ENCODE measurements at regions not wholly inside any gene's neighbourhood (a gene's known extent, or its start where the extent isn't known, plus 50 kb on each side); places are given as distances from the start of the nearest gene placed in this dataset.

DNA sequence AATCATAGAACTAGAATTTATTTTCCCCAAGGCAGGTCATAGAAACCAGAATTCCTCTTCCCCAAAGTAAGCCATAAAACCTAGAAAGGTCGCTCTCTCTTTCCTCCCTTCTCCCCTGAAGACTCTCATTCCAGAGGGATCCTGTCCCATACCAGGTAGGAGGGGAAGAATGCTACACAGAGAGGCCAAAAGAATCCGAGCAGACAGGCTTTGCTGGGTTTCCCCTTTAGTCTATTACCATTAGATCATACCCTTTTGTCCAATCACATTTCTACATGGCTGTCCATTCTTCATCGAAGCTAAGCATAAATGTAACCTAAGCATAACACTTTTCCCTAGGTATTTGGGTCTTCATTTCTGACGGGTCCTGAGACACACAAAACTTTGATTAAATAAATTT, 204.5 kb downstream of the SPTSSA start:
- ChIA-PET POLR2A (no interaction called here), CTCF (no interaction called here)
- no peak for DNase-seq (ENCODE audit: extremely low spot score)
- TF ChIP-seq, protein P1, sequence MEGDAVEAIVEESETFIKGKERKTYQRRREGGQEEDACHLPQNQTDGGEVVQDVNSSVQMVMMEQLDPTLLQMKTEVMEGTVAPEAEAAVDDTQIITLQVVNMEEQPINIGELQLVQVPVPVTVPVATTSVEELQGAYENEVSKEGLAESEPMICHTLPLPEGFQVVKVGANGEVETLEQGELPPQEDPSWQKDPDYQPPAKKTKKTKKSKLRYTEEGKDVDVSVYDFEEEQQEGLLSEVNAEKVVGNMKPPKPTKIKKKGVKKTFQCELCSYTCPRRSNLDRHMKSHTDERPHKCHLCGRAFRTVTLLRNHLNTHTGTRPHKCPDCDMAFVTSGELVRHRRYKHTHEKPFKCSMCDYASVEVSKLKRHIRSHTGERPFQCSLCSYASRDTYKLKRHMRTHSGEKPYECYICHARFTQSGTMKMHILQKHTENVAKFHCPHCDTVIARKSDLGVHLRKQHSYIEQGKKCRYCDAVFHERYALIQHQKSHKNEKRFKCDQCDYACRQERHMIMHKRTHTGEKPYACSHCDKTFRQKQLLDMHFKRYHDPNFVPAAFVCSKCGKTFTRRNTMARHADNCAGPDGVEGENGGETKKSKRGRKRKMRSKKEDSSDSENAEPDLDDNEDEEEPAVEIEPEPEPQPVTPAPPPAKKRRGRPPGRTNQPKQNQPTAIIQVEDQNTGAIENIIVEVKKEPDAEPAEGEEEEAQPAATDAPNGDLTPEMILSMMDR (IDR thresholded peaks at IDR 0.05; ENCODE audit: control extremely low read depth, extremely low read depth, low read depth, missing control alignments) = no peak

DNA sequence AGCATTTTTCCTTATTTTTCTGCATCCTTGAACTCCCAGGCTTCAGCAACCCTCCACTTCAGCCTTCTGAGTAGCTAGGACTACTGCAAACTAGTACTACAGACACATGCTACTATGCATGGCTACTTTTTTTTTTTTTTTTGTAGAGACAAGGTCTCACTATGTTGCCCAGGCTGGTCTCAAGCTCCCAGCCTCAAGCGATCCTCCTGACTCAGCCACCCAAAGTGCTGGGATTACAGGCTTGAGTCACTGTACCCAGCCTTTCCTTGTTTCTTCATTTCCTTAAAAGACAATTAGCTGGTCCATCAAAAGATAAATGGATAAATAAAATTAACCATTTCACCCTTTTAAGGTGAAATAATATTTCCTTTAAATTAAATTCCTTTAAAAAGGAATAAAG, 205.8 kb downstream of the SPTSSA start:
- CTCF ChIA-PET = no interaction called here
- TF ChIP-seq, protein P1 (IDR thresholded peaks at IDR 0.05; ENCODE audit: control extremely low read depth, extremely low read depth, low read depth, missing control alignments) = no peak
- no peak for DNase-seq (ENCODE audit: extremely low spot score)
- POLR2A ChIA-PET = no interaction called here

DNA sequence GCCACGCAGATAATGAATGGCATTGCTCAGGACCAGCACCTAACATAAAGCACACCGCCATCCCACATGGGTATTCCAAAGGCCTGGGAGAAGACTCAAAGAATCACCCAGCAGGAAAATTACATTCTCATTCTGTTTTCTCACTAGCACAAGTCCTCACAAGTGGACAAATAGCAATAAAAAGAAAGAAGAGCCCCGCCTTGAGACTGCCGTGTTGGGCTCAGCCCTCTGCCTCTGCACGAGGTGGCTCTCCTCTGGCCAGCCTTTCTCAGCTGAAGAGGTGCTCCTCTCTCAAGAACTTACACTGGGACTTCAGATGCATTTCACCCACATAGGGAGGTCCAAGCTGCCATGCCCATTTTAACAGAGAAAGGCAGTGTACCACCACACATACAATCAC, 207.5 kb downstream of the SPTSSA start:
- ChIA-PET CTCF (no interaction called here), POLR2A (no interaction called here)

DNA sequence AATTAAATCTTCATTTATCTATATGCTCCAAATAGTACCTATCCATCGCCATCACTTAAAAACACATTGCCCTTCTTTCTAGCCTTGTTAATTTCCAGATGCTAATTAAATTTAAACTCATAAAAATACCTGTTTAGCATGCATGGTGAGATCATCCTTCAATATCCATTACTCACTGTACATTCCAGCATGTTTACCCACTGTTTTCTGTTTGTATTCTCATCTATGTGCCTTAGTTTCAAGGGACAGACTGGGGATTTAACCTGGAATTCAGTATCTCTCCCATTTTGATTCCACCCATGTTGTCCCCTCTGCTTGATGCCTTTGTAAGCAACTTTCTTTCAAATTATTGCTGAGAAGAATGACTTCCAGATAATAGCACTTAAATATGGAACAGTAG, 208.0 kb downstream of the SPTSSA start:
- TF ChIP-seq, protein P1 (IDR thresholded peaks at IDR 0.05; ENCODE audit: control extremely low read depth, extremely low read depth, low read depth, missing control alignments) = no peak
- POLR2A ChIA-PET = no interaction called here
- no peak for DNase-seq (ENCODE audit: extremely low spot score)
- CTCF ChIA-PET = no interaction called here

More for the DNA sequence above, 207.5 kb downstream of the SPTSSA start:
- DNase-seq (ENCODE audit: extremely low spot score) = no peak
- TF ChIP-seq, protein P1 (IDR thresholded peaks at IDR 0.05; ENCODE audit: control extremely low read depth, extremely low read depth, low read depth, missing control alignments) = no peak

DNA sequence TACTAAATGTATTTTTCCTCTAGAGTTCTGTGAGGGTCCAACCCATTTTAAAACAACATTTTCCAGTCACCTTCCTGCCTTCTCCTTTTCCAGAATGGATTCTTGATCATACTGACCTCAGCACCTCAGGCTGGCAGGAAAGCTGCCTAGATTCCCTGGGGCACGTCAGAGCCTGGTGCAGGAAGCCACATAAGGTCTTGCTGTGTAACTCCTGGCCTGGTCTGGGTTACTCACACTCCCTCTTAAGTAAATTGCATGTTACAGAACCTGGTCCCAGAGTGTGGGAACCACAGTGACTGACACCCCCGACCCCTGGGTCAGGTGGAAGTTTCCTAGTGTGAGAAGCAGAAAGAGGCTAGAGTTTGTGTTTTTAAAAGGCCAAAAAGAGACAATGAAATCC, 209.8 kb downstream of the SPTSSA start:
- ChIA-PET CTCF (interaction anchor here (0.9 to 1.3 kb wide), 2 partner anchors 17 to 71 kb away, joined by 3 read pairs; no protein-coding TSS in a partner anchor), POLR2A (no interaction called here)
- no peak for DNase-seq (ENCODE audit: extremely low spot score)
- TF ChIP-seq, protein P1 (IDR thresholded peaks at IDR 0.05; ENCODE audit: control extremely low read depth, extremely low read depth, low read depth, missing control alignments) = no peak

DNA sequence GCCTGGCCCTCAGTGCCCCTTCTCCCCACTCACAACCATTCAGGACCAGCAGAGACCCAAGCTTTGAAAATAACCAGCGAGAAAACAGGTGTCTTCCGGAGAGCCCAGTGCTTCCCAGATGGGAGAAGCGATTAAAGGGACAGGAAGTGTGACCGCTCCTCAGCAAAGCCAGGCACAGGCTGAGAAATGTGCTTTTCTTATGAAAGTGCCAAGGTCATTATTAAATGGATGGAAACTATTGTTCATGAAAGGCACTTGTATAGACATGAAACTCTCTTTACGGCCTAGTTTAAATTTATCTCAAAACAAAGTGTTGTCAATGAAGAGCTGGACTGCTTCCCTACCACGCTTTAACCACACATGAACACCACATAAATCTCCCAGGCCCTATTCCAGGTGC, 210.4 kb downstream of the SPTSSA start:
- TF ChIP-seq, protein P1 (IDR thresholded peaks at IDR 0.05; ENCODE audit: control extremely low read depth, extremely low read depth, low read depth, missing control alignments) = no peak

DNA sequence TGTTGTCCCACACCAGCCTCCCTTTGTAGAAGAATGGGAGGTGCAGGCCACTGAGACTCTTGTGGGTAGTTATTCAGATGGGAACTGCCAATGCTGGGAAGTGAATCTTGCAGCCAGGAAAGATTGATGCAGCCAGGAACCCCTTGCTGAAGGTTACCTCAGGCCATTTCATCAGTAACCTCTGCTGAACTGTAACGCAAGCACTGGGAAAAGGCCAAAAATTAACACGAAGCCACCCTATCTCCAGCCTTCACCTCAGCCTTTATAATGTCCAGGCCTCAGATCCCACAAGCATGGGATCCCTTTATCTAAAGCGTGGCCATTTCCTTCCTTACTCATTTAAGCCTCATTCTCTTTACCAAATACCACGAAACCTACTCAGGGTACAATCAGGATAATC, 211.1 kb downstream of the SPTSSA start:
- CTCF ChIA-PET = interaction anchor here (1.5 kb wide), 1 partner anchor 24 kb away, joined by 3 read pairs; no protein-coding TSS in a partner anchor
- POLR2A ChIA-PET = no interaction called here
- no peak for DNase-seq (ENCODE audit: extremely low spot score)
- TF ChIP-seq, protein P1 (IDR thresholded peaks at IDR 0.05; ENCODE audit: control extremely low read depth, extremely low read depth, low read depth, missing control alignments) = no peak

More for the DNA sequence above, 210.4 kb downstream of the SPTSSA start:
- no peak for DNase-seq (ENCODE audit: extremely low spot score)
- ChIA-PET CTCF (no interaction called here), POLR2A (no interaction called here)
